Inferior parietal cortex (tissue), 1 donor: ENCODE measurements at regions not wholly inside any gene's neighbourhood (a gene's known extent, or its start where the extent isn't known, plus 50 kb on each side); places are given as distances from the start of the nearest gene placed in this dataset.

Source experiments
- DNase-seq: peaks from one replicate; pipeline ENCODE4 v3.0.0-alpha.2; 2016; ENCODE audit errors: extremely low spot score

DNA sequence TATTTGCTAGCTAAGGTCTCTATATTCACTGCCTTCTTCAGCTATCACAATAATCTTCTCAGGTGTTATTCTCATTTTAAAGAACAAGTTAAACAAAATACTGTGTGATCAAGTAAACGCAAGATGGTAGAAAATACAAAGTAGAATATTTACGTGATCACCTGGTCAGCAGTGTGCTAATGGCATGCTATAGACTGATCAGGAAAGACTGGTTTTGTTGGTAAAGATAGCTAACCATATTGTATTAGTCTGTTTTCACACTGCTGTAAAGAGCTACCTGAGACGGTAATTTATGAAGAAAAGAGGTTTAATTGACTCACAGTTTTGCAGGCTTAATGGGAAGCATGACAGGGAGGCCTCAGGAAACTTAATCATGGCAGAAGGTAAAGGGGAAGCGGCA is 50.4 kb downstream of the ZBTB38 start:
- DNase-seq = no peak

DNA sequence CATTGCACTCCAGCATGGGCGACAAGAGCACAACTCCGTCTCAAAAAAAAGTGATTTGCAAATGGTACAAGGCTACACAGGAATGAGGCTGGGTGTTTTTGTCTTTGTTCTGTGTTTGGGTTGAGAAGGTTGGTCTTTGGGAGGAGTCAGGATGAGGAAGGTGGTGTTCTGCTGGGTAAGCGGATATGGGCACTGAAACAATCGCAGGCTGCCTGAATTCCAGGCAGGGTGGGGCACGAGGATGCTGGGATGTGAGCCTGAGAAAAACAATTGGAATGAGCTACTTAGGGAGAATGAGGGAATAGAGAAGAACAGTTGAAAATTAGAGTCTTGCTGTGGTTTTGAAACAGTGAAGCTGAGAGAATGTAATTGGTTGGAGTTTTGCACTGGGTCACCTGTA is 51.6 kb downstream of the ZBTB38 start:
- DNase-seq = no peak

DNA sequence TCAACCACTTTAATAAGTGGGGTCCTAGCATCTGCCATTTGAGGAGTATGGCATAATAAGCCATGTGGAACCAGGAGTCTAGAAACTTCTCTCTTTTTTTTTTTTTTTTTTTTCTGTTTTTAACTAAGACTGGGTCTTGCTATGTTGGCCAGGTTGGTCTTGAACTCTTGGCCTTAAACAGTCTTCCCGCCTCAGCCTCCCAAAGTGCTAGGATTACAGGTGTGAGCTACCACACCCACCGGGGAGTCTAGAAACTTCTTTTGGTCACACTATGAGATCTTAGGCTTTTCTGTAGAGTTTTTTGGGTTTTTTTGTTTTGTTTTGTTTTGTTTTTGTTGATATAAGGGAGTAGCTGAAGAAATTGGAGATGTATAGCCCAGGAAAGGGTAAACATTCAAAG is 52.9 kb downstream of the ZBTB38 start:
- no peak for DNase-seq

DNA sequence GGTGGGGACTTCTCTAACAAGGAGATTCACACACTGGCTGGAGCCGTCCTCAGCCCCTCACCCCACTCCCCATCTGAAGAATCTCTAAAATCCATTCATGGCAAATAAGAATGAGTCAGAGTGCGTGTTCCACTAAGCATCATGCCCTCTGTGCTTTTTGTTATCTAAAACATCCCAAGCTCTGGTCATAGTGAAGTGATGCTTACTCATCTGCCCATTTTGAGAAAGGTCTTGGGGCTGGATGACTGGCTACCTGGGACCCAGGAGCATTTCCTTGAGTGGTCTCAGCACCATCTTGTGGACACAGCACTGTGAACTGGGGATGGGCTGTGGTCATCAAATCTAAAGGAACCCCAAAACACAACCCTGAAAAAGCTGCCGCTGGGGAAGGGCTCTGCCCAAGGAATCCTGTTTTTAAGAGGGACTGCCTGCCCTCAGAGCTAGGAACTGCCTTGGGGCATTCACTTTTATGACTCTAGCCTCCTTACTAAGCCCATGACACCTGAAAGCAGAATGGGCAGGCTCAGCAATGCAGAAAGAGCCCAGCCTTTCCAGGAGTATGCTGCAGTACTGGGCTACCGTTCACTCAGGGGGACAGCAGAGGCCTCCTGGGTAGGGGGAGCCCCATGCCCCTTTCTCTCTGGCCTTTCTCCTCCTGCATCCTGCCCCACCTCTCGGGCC is 53.5 kb downstream of the ZBTB38 start:
- DNase-seq = no peak

DNA sequence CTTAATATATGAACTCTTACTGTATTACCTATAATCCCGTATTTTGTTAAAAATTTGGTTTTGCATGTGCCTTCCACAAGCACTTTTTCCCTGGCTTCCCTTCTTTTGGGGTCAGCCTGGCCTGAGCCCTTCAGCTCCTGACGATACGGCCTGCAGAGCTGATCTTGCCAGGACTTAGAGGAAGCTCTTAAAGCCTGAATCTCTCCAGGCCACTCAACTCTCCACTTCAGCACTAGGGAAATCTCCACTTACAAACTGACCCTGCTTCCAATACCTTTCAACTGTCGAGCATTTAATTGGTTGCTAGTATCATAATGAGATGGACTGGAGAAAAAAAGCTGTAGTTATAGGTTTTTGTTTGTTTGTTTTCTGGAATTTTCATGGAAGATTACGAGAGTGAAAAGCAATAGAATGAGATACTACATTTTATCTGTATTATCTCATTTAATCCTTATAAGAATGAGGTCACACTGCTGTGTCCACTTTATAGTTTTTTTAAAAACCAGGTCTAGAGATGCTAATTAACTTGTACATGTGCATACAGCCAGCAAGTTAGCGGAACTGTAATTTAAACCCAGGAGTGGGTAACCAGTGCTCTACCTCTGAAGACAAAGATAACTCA is 54.8 kb downstream of the ZBTB38 start:
- DNase-seq = no peak

DNA sequence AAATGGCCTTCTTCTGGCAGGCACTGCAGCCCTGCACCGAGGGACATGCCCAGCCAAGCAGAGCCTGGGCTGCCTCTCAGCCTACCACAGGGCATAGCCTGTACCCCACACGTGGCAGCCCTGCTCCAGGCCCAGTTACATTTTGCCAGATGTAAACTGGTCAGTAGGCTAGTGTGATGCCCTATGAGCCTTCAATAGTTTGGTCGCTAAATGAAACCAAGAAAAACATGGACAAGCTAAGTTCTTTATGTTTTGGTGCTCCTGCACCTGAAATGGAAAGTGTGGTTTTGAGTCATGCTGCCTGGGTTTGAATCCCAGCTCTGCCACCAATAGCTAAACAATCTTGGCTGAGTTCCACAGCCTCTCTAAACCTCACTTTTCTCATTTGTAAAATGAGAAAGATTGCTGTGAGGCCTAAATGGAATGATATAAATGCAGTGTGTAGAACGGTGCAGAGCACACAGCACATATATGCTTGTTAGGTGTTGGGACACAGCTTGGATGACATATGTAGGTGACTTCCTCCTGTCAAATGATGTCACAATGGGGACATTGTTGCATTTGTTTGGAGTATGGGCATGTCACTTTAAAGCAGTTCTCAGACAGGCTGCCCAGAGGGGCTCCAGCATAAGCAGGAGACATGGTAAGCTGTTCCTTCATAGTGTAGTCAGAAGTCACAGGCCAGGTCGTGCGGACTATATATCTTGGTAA is 57.4 kb downstream of the ZBTB38 start:
- DNase-seq = no peak

DNA sequence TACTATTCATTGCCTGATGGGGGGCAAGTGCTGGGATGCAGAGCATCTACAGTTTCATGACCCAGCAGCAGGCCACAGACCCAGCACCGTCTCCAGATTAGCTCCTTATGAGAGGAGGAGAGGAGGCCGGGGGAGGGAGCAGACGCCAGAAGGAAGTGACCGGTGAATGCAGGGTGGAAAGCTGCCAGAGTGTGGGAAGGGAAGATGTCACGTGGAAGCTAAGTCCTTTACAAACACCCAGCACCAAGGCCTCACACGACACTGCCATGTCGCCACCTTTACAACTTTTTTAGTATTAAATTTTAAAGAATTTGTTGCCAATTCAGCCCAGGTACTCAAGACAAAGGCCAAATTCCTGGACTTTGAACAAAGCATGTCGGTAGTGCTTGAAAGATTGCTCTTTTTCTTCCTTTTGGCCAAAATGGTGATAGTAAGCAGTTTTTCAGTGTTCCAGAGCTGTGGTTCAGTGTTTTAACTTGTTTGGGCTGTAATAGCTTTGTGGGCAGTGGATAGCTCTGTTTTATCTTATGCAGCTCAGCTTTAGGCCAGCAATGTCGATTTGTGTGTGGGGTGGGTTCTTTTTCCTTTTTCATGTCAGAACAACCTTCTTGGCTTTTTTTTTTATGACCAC is 58.2 kb downstream of the ZBTB38 start:
- DNase-seq = peak; percentile 56

DNA sequence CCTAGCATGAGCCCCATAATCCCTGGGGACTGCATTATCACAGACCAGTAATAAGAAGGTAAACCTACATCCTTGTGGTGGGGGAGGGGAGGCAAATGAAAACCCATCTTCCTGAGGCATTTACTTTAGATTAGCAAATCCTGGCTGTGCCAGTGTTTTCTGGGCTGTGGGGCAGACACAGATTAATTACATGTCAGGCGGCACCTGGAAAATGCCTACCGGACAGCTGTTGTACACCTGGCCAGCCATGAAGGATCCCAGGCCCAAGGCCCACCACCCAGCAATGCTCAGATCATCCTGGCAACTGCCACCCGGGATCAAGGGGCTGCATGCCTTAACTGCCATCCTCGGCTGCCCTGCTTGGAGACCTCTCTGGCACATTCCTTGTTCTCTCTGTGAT is 59.1 kb upstream of the RASA2 start:
- no peak for DNase-seq

DNA sequence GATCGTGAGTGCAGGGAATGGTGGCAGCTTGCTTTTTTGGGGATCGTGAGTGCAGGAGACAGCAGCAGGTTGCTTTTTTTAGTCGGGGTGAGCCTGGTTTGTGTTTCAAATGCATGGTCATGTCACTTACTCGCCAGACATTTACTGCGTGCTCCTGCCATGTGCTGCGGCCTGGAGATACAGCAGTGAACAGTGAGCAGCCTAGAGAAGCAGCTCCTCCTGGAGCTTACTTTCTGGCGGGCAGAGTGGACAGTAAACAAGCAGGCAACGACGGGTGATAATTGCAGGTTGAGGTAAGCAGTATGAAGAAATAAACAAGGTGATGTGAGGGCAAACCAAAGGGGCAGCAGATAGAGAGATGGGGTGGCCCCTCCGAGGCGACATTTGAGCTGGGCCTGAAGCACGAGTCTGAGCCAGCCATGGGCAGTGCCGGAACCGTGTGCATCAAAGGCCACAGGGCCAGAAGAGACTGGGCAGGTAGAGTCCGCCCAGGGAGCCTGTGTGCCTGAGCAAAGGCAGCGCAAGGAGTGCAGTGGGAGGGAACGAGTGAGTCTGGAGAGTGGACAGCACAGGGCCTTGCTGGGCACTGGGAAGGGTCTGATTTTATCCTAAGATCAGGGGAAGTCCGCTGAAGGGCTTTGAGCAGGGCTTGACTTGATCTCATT is 57.3 kb upstream of the RASA2 start:
- DNase-seq = no peak

DNA sequence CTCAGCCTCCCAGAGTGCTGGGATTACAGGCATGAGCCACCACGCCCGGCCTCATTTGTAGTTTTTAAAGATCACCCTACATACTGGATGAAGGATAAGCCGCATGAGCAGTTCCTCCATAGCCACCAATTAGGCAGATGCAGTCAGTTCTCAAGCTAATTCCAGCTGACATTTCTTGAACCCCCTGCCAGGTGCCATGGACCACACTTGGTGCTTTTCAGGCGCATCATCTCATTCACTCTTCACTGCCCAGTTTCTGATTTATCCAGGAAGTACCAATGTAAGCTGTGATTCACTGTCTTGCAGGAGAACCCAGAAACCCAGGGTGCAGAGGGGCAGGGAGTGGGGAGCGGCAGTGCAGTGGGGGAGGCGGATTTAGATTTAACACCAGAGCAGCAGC is 56.5 kb upstream of the RASA2 start:
- DNase-seq = no peak

DNA sequence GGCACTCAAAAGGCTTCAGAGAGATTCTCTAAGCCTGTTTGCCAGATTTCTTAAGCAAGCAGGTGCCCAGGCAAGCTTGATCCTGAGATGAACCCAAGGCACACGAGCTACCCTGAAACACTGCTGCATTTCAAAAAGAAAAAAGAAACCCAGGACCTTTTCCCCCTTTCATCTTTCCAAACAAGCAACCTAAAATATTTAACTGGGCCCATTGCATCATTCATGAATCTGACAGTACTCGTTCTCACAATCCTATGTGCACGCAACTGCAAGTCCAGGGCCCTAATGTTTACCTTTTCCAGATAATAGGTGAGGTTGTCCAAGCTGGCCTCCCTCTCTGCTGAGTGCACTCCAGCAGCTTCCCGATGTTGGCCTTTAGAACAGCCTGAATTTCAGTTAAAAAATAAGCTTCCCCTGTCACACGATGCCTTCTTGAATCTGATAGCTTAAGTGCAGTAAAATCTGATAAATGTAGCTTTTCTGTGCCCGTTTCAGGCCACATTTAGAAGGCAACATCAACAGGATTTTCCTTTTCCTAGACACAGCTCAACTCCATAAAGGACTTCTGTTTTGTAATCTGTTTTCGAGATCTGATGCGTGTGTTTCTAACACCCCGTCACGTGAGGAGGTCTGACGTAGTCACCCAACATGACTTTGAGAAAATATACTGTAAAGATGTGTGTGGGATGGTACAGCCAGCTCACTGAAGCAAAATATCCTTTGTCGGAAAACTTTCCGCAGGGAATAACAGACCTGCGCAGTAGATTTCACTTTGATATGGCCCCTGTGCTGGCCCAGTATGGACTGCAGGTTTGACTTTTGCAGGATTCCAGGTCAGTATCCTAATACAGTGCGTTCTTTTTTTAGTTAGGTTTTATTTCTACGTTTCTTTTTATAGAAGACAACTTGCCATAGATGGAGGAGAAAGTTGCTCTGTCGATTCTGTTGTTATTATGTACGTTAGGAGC is 55.1 kb upstream of the RASA2 start:
- peak; percentile 83 for DNase-seq

DNA sequence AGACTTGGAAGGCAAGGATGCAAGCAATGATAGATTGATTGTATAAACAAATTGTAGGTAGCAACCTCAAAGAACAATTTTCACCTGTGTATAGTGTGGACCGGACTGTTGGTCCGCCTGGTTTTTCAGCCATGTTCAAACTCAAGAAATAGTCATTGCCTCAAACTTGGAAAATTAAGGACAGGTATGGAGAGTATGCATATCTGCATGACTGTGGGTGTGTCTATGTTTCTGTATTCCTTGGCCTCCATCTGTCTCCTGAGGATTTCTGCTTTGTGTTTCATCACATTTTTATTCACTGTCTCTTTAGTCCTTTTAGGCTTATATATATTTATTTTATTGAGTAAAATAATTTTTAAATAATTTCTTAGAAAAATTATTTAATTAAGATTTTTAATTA is 53.9 kb upstream of the RASA2 start:
- no peak for DNase-seq

DNA sequence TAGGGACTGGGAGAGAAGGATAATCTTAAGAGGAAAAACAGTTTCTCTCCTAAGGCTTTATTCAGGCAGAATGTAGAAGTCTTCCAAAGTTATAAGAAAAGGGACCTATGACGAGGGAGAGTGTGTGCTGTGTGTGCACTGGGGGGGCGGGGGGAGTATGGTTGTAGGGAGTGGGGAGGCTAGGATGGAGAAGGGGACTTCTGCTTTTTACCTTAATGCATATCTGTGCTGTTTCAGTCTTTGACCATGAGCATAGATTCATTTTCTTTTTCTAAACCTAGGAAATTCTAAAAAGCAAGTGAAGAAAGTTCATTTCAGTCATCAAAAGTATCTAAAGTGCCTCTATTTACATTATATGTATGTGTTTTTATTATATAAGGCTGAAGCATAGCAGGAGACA is 52.6 kb upstream of the RASA2 start:
- DNase-seq = no peak

DNA sequence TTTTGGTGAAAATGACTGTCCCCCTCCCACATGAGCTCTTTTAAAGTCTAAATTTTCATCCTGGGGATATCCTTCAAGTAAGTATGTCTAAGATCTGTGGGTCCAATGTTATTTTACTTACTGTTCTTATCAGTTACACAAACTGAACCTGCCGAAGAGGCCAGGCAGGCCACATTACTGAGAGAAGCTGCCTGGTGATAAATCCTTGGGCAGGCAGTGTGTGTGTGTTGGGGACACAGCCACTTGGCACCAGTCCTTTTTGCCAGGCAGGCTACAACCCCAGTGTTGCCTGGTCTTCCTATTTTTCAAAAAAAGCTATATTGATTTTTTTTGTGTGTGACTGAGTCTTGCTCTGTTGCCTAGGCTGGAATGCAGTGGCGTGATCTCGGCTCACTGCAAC is 50.6 kb upstream of the RASA2 start:
- DNase-seq = no peak
